ENCODE measurements at regions not wholly inside any gene's neighbourhood (a gene's known extent, or its start where the extent isn't known, plus 50 kb on each side); places are given as distances from the start of the nearest gene placed in this dataset.
"Not testable (repeated sequence)": the region's sequence is repeated elsewhere in the genome, so short reads cannot be mapped to it uniquely, and the experiment has no call there.

GRCh38 chr3:73155441-73155840, 94.0 kb downstream of the EBLN2 start:
- TF ChIP-seq ZFP91, ZNF217 (CRISPR knock-in tag; IDR thresholded peaks at IDR 0.05): not testable (repeated sequence)

Data from K562 (cell line).